Liver (tissue), 8 donors: ENCODE measurements at regions not wholly inside any gene's neighbourhood (a gene's known extent, or its start where the extent isn't known, plus 50 kb on each side); places are given as distances from the start of the nearest gene placed in this dataset.

Experiments
- DNase-seq: peaks from one replicate; pipeline ENCODE4 v3.0.0-alpha.2; 2017; ENCODE audit warnings: low spot score
- H3K27ac ChIP-seq, 2 donors: one replicate each; pipeline ENCODE4 v1.7.0; 2013; ENCODE audit warnings: inconsistent platforms in 2 of 2, low read length in 2 of 2, control low read depth in 1 of 2, low read depth in 1 of 2, mild to moderate bottlenecking in 1 of 2
- H3K27me3 ChIP-seq, 4 donors: one replicate each; pipeline versions ENCODE4 v1.6.1 to v1.7.0; 2013; ENCODE audit warnings: low read length in 3 of 4, inconsistent platforms in 1 of 4, mild to moderate bottlenecking in 1 of 4, moderate library complexity in 1 of 4; ENCODE audit not compliant: control insufficient read depth in 4 of 4, insufficient read depth in 4 of 4
- H3K36me3 ChIP-seq, 4 donors: one replicate each; pipeline versions ENCODE4 v1.6.1 to v1.7.0; 2013; ENCODE audit warnings: low read length in 3 of 4, mild to moderate bottlenecking in 3 of 4, low read depth in 1 of 4, moderate library complexity in 1 of 4; ENCODE audit not compliant: control insufficient read depth in 4 of 4, insufficient read depth in 3 of 4
- H3K4me1 ChIP-seq, 4 donors: one replicate each; pipeline versions ENCODE4 v1.6.1 to v1.7.0; 2013; ENCODE audit warnings: low read length in 3 of 4, mild to moderate bottlenecking in 3 of 4, moderate library complexity in 1 of 4; ENCODE audit not compliant: control insufficient read depth in 4 of 4, insufficient read depth in 4 of 4
- H3K4me3 ChIP-seq, 3 donors: one replicate each; pipeline versions ENCODE4 v1.6.1 to v1.7.0; 2013; ENCODE audit warnings: low read length in 3 of 3, control low read depth in 1 of 3, low read depth in 1 of 3, mild to moderate bottlenecking in 1 of 3
- H3K9ac ChIP-seq, 2 donors: one replicate each; pipeline ENCODE4 v1.7.0; 2013; ENCODE audit warnings: low read length in 2 of 2, mild to moderate bottlenecking in 2 of 2, moderate library complexity in 2 of 2, control low read depth in 1 of 2, low read depth in 1 of 2
- H3K9me3 ChIP-seq, 4 donors: one replicate each; pipeline versions ENCODE4 v1.6.1 to v1.7.0; 2013; ENCODE audit warnings: low read length in 3 of 4; ENCODE audit not compliant: control insufficient read depth in 4 of 4
- ATF3 ChIP-seq: IDR thresholded peaks from 2 replicates; pipeline ENCODE4 v1.6.1; 2016; ENCODE audit warnings: antibody characterized with exemption
- CTCF ChIP-seq: fragments of 150-350 bp; IDR thresholded peaks from 2 replicates; pipeline ENCODE4 v1.5.1; 2017; ENCODE audit warnings: improper control_type of control experiment, low read depth, low read length; ENCODE audit not compliant: missing input control
- EGR1 ChIP-seq, 2 donors: IDR thresholded peaks; 2 replicates each; pipeline ENCODE4 v1.6.1; 2016 to 2018; ENCODE audit warnings: antibody characterized with exemption in 2 of 2, low read depth in 2 of 2
- FOXA1 ChIP-seq: IDR thresholded peaks from 2 replicates; pipeline ENCODE4 v1.6.1; 2016; ENCODE audit warnings: antibody characterized with exemption
- FOXA2 ChIP-seq: IDR thresholded peaks from 2 replicates; pipeline ENCODE4 v1.6.1; 2016; ENCODE audit warnings: antibody characterized with exemption
- GABPA ChIP-seq, 2 donors: IDR thresholded peaks in 1 of 2; conservative IDR thresholded peaks in 1 of 2; 2 replicates each; pipeline ENCODE4 v1.6.1; 2016; ENCODE audit warnings: antibody characterized with exemption in 2 of 2, mild to moderate bottlenecking in 1 of 2, moderate library complexity in 1 of 2
- HNF4A ChIP-seq, 2 donors: conservative IDR thresholded peaks; 2 replicates each; pipeline ENCODE4 v1.6.1; 2016; ENCODE audit warnings: antibody characterized with exemption in 2 of 2, mild to moderate bottlenecking in 2 of 2
- HNF4G ChIP-seq: IDR thresholded peaks from 2 replicates; pipeline ENCODE4 v1.6.1; 2016; ENCODE audit warnings: antibody characterized with exemption
- JUND ChIP-seq, 2 donors: IDR thresholded peaks; 2 replicates each; pipeline ENCODE4 v1.6.1; 2016; ENCODE audit warnings: antibody characterized with exemption in 2 of 2
- NR2F2 ChIP-seq: IDR thresholded peaks from 2 replicates; pipeline ENCODE4 v1.6.1; 2016; ENCODE audit warnings: antibody characterized with exemption
- RAD21 ChIP-seq, 2 donors: IDR thresholded peaks; 2 replicates each; pipeline ENCODE4 v1.6.1; 2016; ENCODE audit warnings: antibody characterized with exemption in 2 of 2, mild to moderate bottlenecking in 2 of 2
- REST ChIP-seq: IDR thresholded peaks from 2 replicates; pipeline ENCODE4 v1.6.1; 2016; ENCODE audit warnings: antibody characterized with exemption, mild to moderate bottlenecking
- RXRA ChIP-seq, 2 donors: IDR thresholded peaks; 2 replicates each; pipeline ENCODE4 v1.6.1; 2017 to 2018; ENCODE audit warnings: antibody characterized with exemption in 2 of 2, mild to moderate bottlenecking in 1 of 2
- SP1 ChIP-seq: IDR thresholded peaks from 2 replicates; pipeline ENCODE4 v1.6.1; 2018; ENCODE audit warnings: antibody characterized with exemption, mild to moderate bottlenecking
- TAF1 ChIP-seq: conservative IDR thresholded peaks from 2 replicates; pipeline ENCODE4 v1.6.1; 2016; ENCODE audit warnings: antibody characterized with exemption, mild to moderate bottlenecking
- YY1 ChIP-seq: IDR thresholded peaks from 2 replicates; pipeline ENCODE4 v1.6.1; 2016; ENCODE audit warnings: antibody characterized with exemption, mild to moderate bottlenecking
- ZBTB33 ChIP-seq: IDR thresholded peaks from 2 replicates; pipeline ENCODE4 v1.6.1; 2016; ENCODE audit warnings: antibody characterized with exemption
- WGBS: extraction: QIAGEN DNeasy Blood & Tissue Kit; methylation state at CpG from one replicate; pipeline ENCODE4 v1.1.7; 2013; 5-methylcytosine and 5-hydroxymethylcytosine counted together
- donor health status: healthy.
- donor health status: healthy.
- donor health status: healthy.
- donor health status: healthy.
- donor health status: healthy.

- no peaks in the 10 kb centered on the region for H3K36me3 ChIP-seq
- no peak overlapping the region for H3K27ac ChIP-seq
- no peaks in the 10 kb centered on the region for H3K4me1 ChIP-seq
- TF ChIP-seq EGR1 (IDR thresholded peaks at IDR 0.05; ENCODE audit: low read depth in 2 of 2) (no peak), TAF1 (no peak), CTCF (no peak), JUND (IDR thresholded peaks at IDR 0.05) (no peak), RAD21 (IDR thresholded peaks at IDR 0.05) (no peak), ATF3 (no peak), HNF4G (no peak), FOXA1 (no peak), REST (no peak)
- H3K9ac ChIP-seq, result no peak overlapping the region
- DNase-seq, result no peak
- H3K9me3 ChIP-seq, result no peaks in the 10 kb centered on the region
- H3K27me3 ChIP-seq, result peaks cover 0 to 4% (median 0%) of the 10 kb centered on the region in 4 donors
- no peak overlapping the region for H3K4me3 ChIP-seq
Observed at GRCh38 chr12:85385406-85385805, 105.4 kb downstream of the ALX1 start.

- Histone ChIP-seq H3K27ac (no peak overlapping the region), H3K27me3 (peaks cover 0 to 6% (median 0%) of the 10 kb centered on the region in 4 donors), H3K4me1 (no peaks in the 10 kb centered on the region), H3K36me3 (no peaks in the 10 kb centered on the region), H3K9ac (no peak overlapping the region), H3K9me3 (no peaks in the 10 kb centered on the region), H3K4me3 (no peak overlapping the region)
- no peak for TF ChIP-seq RAD21 (IDR thresholded peaks at IDR 0.05)
- no peak for TF ChIP-seq HNF4G
- no peak for TF ChIP-seq EGR1 (IDR thresholded peaks at IDR 0.05; ENCODE audit: low read depth in 2 of 2)
- TF ChIP-seq FOXA2, result no peak
- no peak for TF ChIP-seq CTCF
- TF ChIP-seq REST, result no peak
- no peak for TF ChIP-seq GABPA (IDR thresholded peaks at IDR 0.05 in 1 of 2, conservative IDR thresholded peaks at IDR 0.05 in 1 of 2)
- TF ChIP-seq ZBTB33, result no peak
- TF ChIP-seq YY1, result no peak
- no peak for TF ChIP-seq JUND (IDR thresholded peaks at IDR 0.05)
- no peak for TF ChIP-seq RXRA (IDR thresholded peaks at IDR 0.05)
- TF ChIP-seq NR2F2, result no peak
- no peak for TF ChIP-seq SP1
- no peak for TF ChIP-seq HNF4A (conservative IDR thresholded peaks at IDR 0.05)
- DNase-seq, result no peak
- 7% methylated on average over 1 of the region's 1 CpG for WGBS
Observed at GRCh38 chr12:85390266-85390665, 110.2 kb downstream of the ALX1 start.
